NB4 (cell line): ENCODE measurements at regions not wholly inside any gene's neighbourhood (a gene's known extent, or its start where the extent isn't known, plus 50 kb on each side); places are given as distances from the start of the nearest gene placed in this dataset.

Source experiments
- POLR2A ChIP-seq: IDR thresholded peaks from 2 replicates; pipeline ENCODE4 v1.6.1; 2011; ENCODE audit warnings: mild to moderate bottlenecking; ENCODE audit not compliant: insufficient read length; ENCODE audit errors: extremely low read depth
- TF ChIP-seq, protein P1 (sequence below): IDR thresholded peaks from one replicate; pipeline ENCODE4 v1.5.1; 2012; ENCODE audit warnings: low read depth, low read length

DNA sequence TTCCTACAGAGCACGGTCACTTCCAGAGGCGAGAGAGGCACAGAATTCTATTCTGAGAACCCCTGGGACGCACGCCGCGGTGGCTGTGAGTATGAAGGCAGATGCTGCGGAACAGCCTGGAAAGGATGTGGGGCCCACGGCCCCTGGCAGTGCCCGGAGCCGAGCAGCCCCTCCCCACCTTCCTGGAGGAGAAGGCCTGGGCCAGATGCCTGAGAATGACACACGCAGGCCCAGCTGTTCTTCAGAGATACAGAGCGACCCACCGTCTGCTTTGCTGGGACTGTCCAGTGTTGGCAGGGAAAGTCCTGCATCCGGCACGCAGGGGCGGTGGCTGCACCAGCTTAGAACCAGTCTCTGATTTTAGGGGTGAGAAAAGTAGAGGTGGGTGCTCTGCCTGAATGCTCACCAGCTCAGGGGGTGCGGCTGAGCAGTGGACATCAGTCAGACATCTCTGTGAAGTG lies 116.7 kb upstream of the LPCAT1 start:
- no peak for TF ChIP-seq POLR2A
- TF ChIP-seq, protein P1, sequence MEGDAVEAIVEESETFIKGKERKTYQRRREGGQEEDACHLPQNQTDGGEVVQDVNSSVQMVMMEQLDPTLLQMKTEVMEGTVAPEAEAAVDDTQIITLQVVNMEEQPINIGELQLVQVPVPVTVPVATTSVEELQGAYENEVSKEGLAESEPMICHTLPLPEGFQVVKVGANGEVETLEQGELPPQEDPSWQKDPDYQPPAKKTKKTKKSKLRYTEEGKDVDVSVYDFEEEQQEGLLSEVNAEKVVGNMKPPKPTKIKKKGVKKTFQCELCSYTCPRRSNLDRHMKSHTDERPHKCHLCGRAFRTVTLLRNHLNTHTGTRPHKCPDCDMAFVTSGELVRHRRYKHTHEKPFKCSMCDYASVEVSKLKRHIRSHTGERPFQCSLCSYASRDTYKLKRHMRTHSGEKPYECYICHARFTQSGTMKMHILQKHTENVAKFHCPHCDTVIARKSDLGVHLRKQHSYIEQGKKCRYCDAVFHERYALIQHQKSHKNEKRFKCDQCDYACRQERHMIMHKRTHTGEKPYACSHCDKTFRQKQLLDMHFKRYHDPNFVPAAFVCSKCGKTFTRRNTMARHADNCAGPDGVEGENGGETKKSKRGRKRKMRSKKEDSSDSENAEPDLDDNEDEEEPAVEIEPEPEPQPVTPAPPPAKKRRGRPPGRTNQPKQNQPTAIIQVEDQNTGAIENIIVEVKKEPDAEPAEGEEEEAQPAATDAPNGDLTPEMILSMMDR, result no peak
